Stimulated activated CD4-positive, alpha-beta T cell treated with anti-CD3 and anti-CD28 coated beads, TNF-alpha, amount 100 ng/mL, for 48 hours (primary cell): ENCODE measurements at regions not wholly inside any gene's neighbourhood (a gene's known extent, or its start where the extent isn't known, plus 50 kb on each side); places are given as distances from the start of the nearest gene placed in this dataset.

Experiments used
- DNase-seq, 3 donors: peaks; one replicate each; pipeline ENCODE4 v3.0.0-alpha.2; 2020; ENCODE audit warnings: low read depth in 3 of 3

GRCh38 chr18:51399491-51400122 is 202.1 kb upstream of the MEX3C start:
- no peak for DNase-seq

GRCh38 chr18:51400721-51401120 is 203.2 kb upstream of the MEX3C start:
- DNase-seq = no peak

GRCh38 chr18:51401912-51402311 is 204.4 kb upstream of the MEX3C start:
- no peak for DNase-seq

- DNase-seq = no peak
Measured at GRCh38 chr18:51404620-51405019, 207.1 kb upstream of the MEX3C start.

- DNase-seq = no peak
Measured at GRCh38 chr18:51405683-51406477, 208.4 kb upstream of the MEX3C start.

GRCh38 chr18:51417643-51418483 is 220.4 kb upstream of the MEX3C start:
- no peak for DNase-seq

- DNase-seq = peak in 1 of 3 donors; percentile 21
Measured at GRCh38 chr18:51425475-51425874, 228.0 kb upstream of the MEX3C start.

GRCh38 chr18:51425889-51426288 is 228.4 kb upstream of the MEX3C start:
- no peak for DNase-seq

GRCh38 chr18:51426996-51427395 is 229.5 kb upstream of the MEX3C start:
- no peak for DNase-seq

GRCh38 chr18:51429644-51430043 is 232.2 kb upstream of the MEX3C start:
- DNase-seq = no peak

- DNase-seq = no peak
Measured at GRCh38 chr18:51430538-51430937, 233.1 kb upstream of the MEX3C start.

- DNase-seq = no peak
Measured at GRCh38 chr18:51433296-51433695, 235.8 kb upstream of the MEX3C start.

GRCh38 chr18:51433881-51434280 is 236.4 kb upstream of the MEX3C start:
- no peak for DNase-seq

- DNase-seq = no peak
Measured at GRCh38 chr18:51437280-51438271, 240.1 kb upstream of the MEX3C start.

GRCh38 chr18:51438797-51439350 is 241.4 kb upstream of the MEX3C start:
- DNase-seq = no peak

GRCh38 chr18:51442012-51442411 is 244.5 kb upstream of the MEX3C start:
- DNase-seq = no peak

GRCh38 chr18:51446571-51447210 is 249.2 kb upstream of the MEX3C start:
- no peak for DNase-seq

- DNase-seq = no peak
Measured at GRCh38 chr18:51447351-51448342, 250.2 kb upstream of the MEX3C start.

GRCh38 chr18:51448949-51449348 is 251.5 kb upstream of the MEX3C start:
- no peak for DNase-seq
